Stimulated activated CD4-positive, alpha-beta T cell treated with anti-CD3 and anti-CD28 coated beads, Interleukin-15, amount 100 ng/mL, for 48 hours (primary cell): ENCODE measurements at regions not wholly inside any gene's neighbourhood (a gene's known extent, or its start where the extent isn't known, plus 50 kb on each side); places are given as distances from the start of the nearest gene placed in this dataset.
"Not testable (repeated sequence)": the region's sequence is repeated elsewhere in the genome, so short reads cannot be mapped to it uniquely, and the experiment has no call there.

Source experiments
- DNase-seq, 2 donors: peaks; one replicate each; pipeline ENCODE4 v3.0.0-alpha.2; 2020; ENCODE audit warnings: low read depth in 2 of 2

- no peak for DNase-seq
These were observed 160.1 kb upstream of the CADM1 start for GRCh38 chr11:115664313-115664712.

- no peak for DNase-seq
These were observed 159.6 kb upstream of the CADM1 start for GRCh38 chr11:115663790-115664189.

- DNase-seq = no peak
These were observed 156.0 kb upstream of the CADM1 start for GRCh38 chr11:115660030-115660805.

- no peak for DNase-seq
These were observed 155.1 kb upstream of the CADM1 start for GRCh38 chr11:115659061-115659963.

DNA sequence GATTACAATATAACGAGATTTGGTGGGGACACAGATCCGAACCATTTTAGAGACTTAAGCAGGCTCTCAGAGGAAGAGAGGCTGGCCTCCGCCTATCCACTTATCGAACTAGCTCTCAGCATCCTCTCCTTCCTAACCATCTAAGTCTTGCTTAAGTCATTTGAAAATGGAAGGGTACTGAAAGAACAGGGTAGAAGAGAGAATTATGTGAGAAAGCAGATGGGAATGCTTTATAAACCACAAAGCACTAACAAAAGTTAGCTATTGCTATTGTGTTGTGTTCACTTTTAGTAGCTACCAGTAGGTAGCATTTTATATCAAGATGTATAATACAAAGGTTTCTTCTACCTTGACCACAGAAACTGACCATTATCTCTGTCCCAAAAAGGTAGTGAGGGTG is 153.4 kb upstream of the CADM1 start:
- no peak for DNase-seq

GRCh38 chr11:115656669-115657068 is 152.5 kb upstream of the CADM1 start:
- no peak for DNase-seq

DNA sequence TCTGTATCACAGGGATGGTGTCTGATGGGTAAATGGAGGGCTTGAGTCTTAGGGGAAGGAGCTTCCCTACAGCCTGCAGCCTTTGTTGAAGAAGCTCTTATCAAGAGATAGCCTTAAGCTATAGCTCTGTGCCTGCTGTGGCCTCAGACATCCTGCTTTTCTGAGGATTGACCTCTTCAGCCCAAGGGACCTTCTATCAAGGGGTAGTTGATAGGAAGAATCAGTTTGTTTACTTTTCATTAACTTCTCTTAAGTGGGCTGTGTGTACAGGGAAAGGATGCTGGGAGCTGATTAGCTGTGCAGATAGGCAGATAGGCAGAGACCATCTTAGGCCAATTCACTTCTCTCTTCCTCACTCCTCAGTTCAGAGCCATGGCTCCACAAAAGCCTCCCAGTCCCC is 151.8 kb upstream of the CADM1 start:
- DNase-seq = no peak

- no peak for DNase-seq
These were observed 150.6 kb upstream of the CADM1 start for GRCh38 chr11:115654792-115655191.

GRCh38 chr11:115653926-115654325 is 149.7 kb upstream of the CADM1 start:
- DNase-seq = no peak

DNA sequence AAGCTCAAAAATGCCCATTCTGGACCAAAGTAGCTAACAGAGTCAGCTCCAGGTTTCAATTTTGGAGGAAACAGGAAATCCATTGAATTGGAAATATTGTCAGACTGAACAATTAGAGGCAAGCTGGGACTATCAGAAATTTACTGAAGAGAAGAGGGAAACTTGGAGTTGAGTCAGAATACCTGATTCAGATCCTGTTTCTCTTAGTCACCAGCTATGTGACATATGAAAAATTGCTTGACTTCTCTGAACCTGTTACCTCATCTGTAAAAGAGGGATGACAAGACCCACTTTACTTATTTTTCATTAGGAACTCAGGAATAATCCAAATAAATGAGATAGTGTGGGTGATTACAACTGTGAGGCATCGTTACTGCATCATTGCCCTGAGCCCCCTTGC is 148.9 kb upstream of the CADM1 start:
- DNase-seq = no peak

- DNase-seq = no peak
These were observed 148.3 kb upstream of the CADM1 start for GRCh38 chr11:115652496-115652895.

GRCh38 chr11:115652094-115652493 is 147.9 kb upstream of the CADM1 start:
- DNase-seq = no peak

DNA sequence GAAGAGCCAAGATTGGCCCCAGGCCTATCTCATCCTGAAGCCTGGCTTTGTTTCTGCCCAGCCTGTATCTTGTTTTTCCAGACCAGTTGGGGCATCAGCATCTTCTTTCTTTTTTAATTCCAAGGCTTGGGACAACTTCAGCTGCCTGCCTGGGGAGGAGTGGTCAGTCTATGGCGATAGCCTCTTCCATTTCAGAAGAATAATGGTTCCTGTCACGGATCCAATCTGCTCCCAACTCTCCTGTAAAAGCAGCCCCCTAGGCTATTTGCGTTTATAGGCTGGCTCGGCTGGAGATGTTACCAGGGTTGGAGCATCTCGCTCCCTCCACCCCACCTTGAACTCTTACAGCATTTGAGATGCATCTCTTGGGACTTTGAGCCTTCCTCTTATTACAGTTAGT is 145.2 kb upstream of the CADM1 start:
- DNase-seq = no peak

GRCh38 chr11:115645631-115646317 is 141.6 kb upstream of the CADM1 start:
- DNase-seq = no peak

- DNase-seq = no peak
These were observed 140.6 kb upstream of the CADM1 start for GRCh38 chr11:115644856-115645255.

DNA sequence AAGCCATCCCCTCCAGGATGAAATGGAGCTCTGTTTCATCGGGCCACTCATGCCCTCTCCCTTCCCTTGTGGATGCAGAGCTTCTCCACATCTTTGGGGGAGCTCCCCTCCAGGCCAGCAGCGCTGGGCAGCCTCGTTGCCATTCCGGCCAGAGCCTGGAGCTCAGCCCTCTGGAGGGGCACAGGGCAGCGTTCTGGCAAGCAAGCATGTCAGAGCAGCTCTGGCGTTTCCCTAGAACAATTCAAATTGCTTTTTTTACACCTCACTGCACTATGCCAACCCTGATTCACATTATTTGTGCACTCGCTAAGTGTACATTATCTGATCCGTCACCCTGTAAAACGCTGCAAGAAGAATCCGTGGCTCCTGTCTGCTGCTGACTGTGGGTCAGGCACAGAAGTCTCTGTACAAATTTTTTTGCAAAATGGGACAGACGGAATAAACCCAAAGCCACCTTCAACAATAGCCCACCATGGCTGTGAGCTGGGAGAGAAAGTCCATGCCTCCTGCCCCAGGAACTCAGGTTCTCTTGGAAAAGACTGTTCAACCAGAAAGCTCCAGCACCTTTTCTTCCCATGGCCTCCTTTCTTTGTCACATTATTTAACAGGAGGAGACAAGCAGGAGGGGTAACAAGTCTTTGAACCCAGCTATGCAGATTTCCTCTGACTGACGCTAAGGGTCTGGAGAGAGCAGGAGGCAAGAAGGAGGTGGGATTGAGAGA is 139.5 kb upstream of the CADM1 start:
- DNase-seq = no peak

GRCh38 chr11:115642660-115643059 is 138.4 kb upstream of the CADM1 start:
- no peak for DNase-seq

DNA sequence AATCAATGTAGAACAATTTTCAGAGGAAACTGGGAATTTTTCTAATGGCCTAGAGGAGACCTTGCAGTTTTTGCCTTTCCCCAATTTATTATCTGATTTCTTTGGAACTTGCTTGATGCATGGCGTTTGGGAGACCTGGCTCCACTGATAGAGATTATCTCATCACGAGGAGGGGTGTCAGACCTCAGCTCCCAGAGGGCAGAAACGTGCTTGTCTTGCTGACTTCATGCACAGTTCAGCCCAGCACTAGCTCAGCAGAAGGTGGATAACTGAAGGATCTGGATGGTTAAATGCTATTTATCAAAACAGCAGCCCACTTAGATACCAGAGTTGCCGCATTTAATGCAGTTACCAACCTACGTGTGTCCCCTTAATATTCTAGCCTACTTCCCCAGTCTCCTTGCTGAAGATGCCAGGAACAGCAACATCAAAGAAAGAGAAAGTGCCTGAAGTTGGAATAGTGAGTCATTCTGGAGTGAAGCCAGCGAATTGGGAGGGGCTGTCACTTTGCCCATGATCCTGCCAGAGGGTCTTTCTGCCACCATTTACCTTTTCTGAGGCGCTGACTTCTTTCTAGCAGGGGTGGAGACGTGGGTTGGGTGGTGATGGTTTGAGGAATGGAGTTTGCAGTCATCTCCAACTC is 133.5 kb upstream of the CADM1 start:
- no peak for DNase-seq

GRCh38 chr11:115636753-115637527 is 132.7 kb upstream of the CADM1 start:
- no peak for DNase-seq

DNA sequence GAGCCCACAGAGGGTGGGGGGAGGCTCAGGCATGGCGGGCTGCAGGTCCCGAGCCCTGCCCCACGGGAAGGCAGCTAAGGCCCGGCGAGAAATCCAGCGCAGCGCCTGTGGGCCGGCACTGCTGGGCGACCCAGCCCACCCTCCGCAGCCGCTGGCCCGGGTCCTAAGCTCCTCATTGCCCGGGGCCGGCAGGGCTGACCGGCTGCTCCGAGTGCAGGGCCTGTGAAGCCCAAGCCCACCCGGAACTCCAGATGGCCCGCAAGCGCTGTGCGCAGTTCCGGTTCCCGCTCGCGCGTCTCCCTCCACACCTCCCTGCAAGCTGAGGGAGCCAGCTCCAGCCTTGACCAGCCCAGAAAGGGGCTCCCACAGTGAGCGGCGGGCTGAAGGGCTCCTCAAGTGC is 129.8 kb upstream of the CADM1 start:
- DNase-seq = not testable (repeated sequence)
